GM19324 (cell line): ENCODE measurements at regions not wholly inside any gene's neighbourhood (a gene's known extent, or its start where the extent isn't known, plus 50 kb on each side); places are given as distances from the start of the nearest gene placed in this dataset.
A peak's percentile ranks its signal among the peaks of the same experiment; 100 is the strongest.

ENCODE experiments used
- ATAC-seq: cut with Tn5 transposase; IDR thresholded peaks from one replicate; pipeline ENCODE4 v1.9.1; 2021; ENCODE audit warnings: mild to moderate bottlenecking, moderate library complexity; ENCODE audit not compliant: unreplicated experiment, low FRiP score

DNA sequence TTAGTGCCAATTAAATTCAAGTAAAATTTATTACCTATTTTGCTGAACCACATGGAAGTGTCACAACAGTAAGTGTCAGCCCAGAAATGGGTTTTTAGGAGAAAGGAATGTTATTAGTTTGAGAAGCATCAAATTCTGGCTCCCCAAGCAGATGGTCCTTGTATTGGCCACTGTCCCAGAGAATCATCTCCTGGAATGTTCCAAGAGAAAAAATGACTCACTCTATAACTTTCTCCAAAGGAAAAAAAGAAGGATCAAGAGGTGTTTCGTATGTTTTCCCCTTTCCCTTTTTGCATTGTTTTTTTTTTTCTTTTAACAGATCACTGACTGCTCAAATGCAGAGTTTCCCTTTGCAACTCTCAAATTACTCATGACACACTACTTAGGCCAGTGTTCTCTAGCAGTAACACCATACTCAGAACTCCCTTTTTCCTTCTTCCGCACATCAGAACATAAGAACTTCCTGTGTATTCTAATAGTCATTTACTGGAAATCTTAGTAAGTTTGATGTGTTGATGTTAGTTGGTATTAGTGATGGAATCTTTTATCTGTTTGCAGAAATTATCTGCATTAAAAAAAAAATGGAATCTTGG lies 390.3 kb downstream of the GPD2 start:
- ATAC-seq = no peak

DNA sequence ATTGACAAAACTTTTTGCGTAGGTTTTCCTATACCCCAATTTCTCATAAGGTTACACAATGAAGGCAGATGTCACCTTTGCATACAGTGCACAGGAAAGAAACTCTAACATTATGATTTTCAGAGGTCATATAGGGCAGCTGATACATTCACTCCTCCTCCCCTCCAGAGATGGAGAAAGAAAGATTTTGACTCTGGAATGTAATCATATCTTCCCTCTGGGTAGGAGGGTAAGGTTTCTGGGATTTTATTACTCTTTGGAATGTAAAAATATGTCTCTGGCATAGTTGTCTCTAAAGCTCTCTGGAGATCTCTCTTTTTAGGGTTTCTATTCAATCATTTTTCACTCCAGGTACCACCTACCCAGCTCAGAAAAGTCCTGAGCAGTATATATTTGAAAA lies 398.3 kb downstream of the GPD2 start:
- ATAC-seq = no peak

- ATAC-seq = no peak
These were observed 401.6 kb downstream of the GPD2 start for GRCh38 chr2:156837635-156838370.

- peak; percentile 69 for ATAC-seq
These were observed 405.1 kb downstream of the GPD2 start for GRCh38 chr2:156841321-156841720.

DNA sequence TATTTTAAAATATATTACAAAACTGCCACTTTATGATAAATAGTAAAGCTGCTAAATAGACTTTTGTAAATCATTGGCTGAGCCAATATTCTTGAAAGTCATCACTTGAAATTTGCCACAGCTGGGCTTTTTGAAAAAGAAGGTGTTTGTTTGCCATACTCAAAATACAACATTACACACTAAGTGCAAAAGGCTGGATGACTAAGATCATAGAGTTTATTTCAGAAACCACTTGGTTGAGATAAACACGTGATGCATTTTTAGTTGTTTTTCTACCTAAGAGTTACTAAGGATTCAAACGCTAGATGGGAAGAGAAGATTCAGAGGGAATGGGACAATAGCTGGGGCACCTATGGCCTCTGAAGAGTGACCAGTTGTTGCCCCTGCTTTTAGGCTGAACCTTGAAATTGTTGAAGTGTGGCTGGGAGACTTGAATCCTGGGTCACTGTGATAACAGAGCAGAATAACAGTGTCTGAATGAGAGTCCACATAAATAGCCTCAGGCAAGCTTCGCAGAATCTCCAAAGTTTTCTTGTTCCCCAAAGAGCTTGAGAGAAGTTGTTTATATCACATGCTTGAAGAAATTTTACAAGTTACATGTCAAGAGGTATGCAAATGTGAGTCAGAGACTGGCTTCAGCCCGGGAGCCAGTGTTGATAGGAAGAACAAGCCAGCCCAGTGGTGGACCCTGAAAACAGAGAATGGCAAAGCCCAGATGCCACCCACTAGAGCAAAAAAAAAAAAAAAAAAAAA lies 409.8 kb downstream of the GPD2 start:
- no peak for ATAC-seq

DNA sequence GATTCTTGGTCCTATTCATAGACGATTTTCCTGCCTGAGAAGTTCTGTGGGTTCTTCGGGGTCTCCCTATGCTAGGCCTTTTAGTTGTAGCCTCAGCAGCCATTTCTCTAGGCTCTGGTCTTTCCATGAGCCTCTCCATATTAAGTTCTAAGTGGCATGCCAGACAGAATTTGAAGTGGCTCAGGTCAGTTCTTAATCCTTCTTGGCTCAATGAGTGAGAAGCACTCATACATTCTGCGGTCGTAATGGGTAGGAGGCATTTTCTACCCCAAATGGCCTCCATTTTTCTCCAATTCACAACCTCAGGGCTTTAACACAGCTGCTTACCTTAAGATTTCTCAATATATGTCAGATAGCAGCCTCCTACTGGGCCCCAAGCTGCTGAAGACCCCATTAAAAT lies 405.3 kb upstream of the GALNT5 start:
- ATAC-seq = no peak

GRCh38 chr2:156852681-156853080 lies 404.8 kb upstream of the GALNT5 start:
- no peak for ATAC-seq

GRCh38 chr2:156864325-156864724 lies 393.2 kb upstream of the GALNT5 start:
- no peak for ATAC-seq

DNA sequence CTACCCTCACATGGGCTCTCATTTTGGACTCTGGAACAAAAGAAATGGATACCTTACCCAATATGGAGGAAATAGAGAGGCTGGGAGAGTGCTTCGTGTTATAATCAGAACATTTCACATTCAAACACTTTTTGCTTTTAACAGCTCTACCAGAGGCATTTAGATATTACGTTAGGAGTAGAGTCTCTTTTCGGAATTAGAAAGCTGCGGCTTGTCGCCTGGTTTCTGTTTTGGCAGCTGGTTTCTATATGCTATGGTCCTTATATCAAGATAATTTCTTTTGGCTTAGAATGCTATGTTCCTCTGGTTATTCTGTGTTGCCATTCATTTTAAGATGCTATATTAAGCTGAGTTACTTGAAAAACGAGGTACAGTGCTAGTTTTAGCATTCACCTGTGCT lies 392.8 kb upstream of the GALNT5 start:
- ATAC-seq = no peak

DNA sequence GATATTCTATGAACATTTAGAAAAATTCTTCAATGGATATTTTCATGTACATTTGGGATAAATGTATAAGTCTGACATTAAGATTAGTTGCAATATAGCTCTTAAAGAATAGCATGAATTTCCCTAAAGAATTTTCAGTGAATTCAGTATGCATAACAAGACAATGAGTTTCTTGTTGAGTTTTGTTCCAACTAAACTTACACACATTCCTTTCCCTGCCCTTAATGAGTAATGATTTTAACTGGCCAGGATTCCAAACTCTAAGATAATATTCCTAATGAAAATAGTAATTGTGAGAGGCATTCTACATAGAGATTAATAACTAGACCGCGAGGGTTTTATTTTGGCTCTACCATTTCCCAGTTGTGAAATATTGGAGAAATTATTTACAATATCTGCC lies 390.3 kb upstream of the GALNT5 start:
- ATAC-seq = no peak

DNA sequence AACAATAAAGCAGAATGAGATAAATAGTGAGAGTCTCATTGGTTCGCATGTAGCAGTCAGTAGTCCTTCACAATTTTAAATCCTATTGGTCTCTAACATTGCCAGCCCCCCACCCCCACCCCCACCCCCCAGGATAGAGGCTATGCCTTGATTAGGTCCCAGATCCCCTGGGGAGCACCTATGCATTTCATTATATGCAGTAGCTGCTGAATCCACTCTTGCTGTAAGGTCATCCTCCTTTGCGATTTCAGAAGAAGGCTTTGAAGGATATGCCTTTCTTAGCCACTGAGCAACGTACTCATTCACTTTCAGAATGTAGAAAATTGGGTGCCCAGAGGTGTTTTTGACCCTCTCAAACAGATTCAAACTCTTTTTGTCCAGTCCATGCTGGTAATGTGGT lies 382.8 kb upstream of the GALNT5 start:
- ATAC-seq = no peak

- no peak for ATAC-seq
These were observed 373.7 kb upstream of the GALNT5 start for GRCh38 chr2:156883804-156884203.

DNA sequence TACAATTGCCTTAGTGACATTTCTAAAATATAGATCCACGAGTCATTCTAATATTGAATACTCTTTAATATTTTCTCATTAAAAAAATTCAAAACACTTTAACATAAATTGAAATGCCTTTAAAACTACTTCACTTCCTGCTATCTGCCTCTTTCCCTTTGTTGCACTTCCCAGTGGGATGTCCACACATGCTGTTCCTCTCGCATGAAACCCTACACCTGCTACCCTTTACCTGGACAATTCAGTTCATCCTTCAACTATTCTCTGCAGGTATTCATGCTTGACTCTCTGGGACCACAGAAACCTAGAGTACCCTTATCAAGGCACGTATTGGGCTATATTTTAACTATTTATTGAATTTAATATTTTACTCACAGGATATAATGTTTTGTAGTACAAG lies 373.3 kb upstream of the GALNT5 start:
- no peak for ATAC-seq

DNA sequence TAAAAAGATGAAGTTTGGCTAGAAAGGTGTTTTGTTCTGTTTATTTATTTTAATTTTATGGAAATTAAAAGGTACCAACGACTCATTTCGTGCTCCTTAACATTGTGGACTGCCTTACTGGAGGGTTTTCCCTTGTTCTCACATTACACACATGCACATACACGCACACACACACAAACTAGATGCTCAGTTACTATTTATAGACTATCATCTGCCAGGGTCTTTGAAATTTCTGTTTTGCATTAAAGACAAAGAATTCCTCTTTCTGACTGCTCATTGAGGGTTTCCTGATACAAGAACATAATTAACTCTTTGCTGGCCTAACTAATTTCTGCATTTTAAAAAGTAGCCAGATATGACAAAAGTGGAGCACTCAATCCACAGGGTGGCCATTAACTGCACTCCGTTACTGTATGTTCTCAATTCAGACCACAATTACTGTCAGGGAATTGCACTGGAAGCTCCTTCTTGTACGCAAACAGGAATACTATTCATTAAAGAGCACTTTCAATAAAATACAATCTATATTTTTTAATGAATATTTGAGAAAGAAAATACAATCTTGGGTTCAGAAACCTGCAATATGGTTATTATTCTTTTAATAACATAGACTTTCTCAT lies 366.9 kb upstream of the GALNT5 start:
- ATAC-seq = no peak

DNA sequence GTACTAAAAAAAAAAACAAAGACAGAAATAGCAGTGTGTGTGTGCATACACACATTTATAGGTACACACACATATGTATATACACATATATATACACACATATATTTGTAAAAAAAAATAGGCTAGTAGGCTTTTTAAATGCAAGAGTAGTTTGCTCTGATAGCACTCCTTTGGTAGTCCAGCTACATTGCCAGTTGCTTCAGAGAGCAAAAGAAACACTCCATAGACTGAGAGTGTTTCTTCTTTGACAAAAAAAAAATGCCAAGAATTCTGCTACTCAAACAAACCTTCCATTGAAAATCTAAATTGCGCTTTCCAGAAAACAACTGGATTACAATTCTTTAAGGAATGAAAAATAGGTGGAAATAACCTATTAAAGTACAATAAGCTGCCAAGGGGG lies 365.9 kb upstream of the GALNT5 start:
- no peak for ATAC-seq

- ATAC-seq = peak; percentile 61
These were observed 364.8 kb upstream of the GALNT5 start for GRCh38 chr2:156892467-156893281.

- ATAC-seq = peak; percentile 91
These were observed 361.2 kb upstream of the GALNT5 start for GRCh38 chr2:156896294-156896693.

GRCh38 chr2:156897548-156897947 lies 360.0 kb upstream of the GALNT5 start:
- ATAC-seq = no peak

- ATAC-seq = no peak
These were observed 356.0 kb upstream of the GALNT5 start for GRCh38 chr2:156901373-156902031.

GRCh38 chr2:156903335-156903734 lies 354.2 kb upstream of the GALNT5 start:
- ATAC-seq = no peak
